ENCODE measurements at regions not wholly inside any gene's neighbourhood (a gene's known extent, or its start where the extent isn't known, plus 50 kb on each side); places are given as distances from the start of the nearest gene placed in this dataset.
A peak's percentile ranks its signal among the peaks of the same experiment; 100 is the strongest.

DNA sequence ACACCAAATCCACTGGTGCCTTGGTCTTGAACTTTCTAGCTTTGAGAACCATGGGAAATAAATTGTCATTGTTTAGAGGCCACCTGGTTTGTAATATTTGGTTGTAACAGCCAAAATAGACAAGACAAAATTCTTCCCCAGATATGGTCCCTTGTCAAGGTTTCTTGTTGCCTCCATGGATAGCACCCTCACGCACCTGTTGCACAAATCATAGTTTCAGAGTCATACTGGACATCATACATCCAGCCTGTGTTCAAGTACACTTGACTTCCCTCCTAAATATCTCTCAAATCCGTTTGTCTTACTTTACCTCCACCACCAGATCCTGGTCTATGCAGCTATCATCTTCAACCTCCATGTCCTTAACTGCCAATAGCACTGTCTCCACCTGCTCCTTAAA lies 256.7 kb upstream of the IGFBP3 start:
- DNase-seq, result no peak

DNA sequence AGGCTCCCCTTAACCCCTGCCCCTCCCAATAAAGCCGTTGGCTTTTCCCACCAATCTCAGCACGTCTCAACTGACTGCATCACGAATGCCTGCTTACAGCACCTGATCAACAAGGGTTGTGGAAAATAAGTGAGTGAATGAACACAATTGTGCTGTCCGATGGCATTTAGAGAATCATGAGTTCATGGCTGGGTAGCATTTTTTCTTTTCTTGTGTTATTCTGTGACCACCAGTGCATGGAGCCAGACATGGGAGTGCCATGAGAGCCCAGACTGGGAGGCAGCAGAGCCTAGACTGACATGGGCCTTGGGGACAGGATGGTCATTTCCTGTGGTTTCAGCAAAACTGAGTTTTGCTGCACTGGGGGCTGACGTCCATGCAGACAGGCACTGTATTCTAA lies 254.1 kb upstream of the IGFBP3 start:
- DNase-seq, result no peak

DNA sequence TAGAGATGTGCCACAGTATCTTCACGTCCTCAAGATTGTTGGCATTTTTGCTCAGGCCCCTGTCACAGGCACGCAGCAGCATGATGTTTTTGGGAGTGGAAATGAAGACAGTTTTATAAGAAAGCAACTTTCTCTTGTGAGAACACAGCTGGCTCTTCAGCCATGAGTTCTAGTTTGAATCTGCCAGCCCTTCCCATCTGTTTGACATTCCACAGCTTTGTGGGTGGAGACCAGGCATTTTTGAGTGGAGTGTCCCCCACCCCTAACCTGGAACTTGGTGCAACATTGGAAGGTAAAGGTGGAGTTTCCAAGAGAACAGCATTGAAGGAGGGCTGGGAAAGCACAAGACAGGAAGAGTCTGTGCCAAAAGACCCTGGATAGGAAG lies 253.1 kb upstream of the IGFBP3 start:
- DNase-seq, result no peak

DNA sequence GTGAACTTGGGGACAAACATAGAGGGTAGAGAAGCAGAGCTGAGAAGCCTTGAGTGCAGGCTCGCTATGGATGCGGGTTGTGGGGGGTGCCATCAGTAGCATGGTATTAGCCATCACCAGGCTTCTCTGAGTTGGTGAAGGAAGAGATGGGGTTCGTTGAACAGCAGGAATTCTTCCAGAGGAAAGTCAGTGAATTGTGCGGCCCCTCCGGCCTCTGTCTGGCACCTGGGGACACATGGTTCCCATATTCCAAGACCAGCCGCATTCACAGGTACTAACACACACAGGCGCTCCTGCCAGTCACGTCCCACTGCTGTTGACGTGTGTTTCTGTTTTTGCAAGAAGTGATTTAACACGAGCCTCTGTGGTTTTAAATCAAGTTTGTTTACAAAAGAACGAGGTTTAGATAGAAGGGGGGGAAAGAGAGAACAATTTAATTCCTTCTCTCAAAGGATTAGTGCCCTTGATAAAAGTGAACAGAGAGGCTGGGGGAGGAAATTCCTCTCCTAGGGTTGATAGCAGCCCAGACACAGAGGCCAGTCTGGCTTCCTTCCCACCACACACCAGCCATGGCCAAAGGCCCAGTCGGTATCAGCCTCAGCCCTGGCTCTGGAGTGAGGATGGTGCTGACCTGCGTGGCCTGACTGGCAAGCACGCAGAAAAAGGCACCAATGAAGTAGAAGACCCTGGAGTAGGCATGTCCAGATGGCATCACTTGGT lies 252.6 kb upstream of the IGFBP3 start:
- DNase-seq, result no peak

DNA sequence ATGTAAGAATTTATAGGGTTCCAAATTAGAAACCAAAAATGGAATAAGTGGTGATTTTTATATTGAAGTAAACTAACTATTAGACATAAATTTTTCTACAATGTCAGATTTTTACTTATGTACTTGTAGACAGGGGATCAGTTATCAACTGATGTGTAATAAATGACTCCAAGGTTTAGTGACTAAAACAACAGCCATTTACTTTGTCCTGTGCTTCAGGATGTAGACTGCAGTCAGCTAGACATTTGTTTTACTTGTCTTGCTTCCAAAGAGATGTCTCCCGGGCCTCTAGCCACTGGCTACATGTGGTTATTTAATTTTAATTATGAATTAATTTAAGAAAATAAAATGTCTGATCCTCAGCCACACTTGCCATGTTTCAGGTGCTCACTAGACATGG lies 249.7 kb upstream of the IGFBP3 start:
- DNase-seq, result no peak

DNA sequence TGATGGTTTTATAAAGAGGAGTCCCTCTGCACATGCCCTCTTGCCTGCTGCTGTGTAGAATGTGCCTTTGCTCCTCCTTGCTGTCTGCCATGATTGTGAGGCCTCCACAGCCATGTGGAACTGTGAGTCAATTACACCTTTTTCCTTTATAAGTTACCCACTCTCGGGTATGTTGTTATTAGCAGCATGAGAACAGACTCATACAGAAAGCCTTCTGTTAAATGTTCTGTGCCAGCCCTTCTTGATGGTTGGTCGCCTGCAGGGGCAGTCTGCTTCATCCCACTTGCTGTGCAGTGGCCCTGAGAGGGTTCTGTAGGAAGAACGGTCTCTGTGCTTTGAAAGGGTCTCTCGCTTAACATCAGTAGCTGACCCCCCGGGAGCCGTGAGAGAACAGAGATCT lies 248.9 kb upstream of the IGFBP3 start:
- DNase-seq, result no peak

DNA sequence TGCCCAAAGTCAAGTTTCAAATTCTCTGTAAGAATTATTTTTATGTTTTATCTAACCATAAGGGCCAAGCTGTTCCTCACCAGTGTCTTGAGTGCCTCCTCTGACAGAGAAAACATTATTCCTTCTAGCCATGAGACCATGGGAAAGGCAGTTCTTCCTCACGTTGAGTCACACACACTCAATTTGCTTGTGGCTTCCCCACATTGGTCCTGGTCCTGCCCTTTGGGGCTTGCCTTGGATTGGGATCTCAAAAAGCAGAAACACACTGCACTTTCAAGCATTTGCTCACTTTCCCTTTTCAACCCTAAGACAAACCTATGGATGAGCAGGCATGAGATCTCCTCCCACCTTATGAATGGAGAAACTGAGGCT lies 248.3 kb upstream of the IGFBP3 start:
- no peak for DNase-seq

DNA sequence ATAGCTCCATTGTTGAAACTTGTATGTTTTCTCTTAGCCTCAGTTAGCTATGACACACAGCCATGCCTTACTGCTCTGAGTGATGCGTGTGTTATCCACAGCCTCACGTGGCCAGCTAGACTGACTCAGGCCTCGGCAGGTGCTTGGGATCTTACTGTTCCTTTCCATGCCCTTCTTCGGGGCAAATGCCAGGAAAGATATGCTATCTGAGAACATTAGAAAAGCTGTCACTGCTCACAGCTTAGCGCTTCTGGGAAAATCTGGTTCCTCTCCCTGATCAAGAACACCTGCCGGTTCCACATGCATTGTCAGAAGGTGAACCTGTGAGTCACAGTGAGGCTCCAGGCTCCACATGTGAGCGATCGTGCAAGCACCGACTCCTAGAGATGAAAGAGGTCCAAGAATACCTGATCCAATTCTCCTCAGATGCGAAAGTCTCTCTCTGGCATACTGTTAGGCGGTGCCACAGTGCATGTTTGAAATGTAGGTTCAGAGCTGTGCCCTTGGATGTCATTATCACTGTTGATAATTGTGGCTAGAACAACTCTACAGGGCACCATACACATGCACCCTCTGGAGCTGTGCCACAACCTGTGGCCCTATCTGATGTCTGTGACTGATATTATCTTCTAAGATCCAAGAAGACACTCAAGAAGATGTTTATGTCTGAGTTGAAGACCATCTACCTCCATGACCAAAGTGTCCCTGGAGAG lies 247.8 kb upstream of the IGFBP3 start:
- DNase-seq, result no peak

DNA sequence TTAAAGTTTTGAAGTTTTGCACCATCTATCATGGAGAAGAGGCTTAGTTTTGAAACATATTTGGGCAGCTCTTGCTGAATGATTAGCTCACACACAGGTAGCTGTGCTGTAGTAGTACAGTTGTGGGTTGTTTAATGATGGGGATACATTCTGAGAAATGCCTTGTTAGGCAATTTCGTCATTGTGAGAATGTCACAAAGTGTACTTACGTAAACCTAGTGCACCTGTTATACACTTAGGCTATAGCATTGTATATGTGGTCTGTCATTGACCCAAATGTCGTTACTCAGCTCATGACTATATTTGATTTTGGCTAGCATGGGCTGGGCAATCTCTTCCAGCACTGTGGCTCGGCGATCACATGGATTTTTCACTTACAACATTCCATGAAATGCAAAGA lies 247.2 kb upstream of the IGFBP3 start:
- DNase-seq, result no peak

DNA sequence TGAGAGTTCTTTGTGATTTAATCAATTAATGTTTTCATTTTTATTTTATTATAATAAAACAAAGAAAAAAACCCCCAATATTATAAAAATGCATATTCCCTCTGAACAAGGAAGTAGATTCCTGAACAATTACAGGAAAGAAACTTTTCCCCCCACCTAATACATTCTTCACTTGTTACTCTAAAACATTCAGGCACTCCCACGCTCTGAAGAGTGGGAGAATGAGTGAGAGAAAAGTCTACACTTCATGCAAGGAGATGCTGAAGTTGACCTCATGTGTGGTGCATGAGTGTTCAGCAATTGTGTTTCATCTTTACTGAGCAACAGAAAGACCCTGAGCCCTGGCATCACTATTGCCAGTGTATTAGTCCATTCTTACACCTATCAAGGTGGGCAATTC lies 244.2 kb upstream of the IGFBP3 start:
- no peak for DNase-seq

DNA sequence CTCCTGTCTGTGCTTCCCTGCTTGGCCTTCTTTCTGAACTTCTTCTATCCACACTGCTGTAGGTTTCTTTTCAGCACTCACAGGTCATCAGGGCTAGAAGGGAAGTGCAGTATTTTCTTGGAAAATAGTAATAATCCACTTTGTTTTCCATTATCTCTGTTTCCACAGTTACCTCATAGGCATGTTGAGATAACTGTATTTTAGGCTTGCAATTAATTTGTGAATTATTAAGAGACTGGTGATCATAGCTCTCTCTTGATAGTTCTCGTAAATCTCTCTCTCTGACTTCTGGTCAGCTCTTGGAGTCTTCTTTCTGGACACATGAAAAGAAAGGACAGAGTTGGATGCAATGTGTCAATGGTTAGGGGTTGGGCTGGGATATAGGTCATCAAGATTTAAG lies 243.6 kb upstream of the IGFBP3 start:
- no peak for DNase-seq

DNA sequence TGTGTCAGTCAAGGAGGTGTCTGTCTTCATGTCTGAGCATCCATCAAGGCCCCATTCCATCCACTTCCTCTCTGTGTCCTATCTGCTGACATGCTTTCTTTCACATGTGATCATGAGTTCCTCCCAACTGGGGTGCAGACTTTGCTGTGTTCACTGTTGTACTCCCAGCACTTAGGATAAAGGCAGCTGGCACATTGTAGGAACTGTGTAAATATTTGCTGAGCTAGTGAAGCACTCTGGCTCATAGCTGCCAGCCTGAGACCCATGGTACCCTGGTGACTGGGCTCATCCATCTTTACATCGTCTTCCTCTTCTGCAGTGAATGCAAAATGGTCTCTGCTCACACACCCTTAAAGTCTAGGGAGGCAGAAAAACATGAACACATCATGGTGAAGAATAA lies 242.2 kb upstream of the IGFBP3 start:
- peak in 1 of 3 experiments; percentile 42 for DNase-seq

DNA sequence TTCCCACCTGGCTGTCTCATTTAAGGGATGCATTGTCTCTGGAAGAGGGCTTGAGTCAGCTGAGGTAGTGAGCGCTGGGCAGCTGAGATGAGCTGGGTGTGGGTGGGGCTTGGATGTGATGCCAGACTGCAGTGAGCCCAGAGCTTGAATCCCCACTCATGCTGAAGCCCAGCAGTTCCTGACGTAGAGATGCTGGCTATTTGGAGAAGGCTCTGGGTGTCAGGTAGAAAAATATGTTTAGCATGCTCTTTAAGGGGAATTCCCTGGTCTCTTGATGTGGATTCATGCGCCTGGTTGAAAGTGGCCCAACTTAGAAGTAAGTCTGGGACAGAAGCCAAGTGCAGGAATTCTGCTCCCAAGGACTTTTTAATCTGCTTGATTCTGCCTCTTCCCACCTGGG lies 241.5 kb upstream of the IGFBP3 start:
- no peak for DNase-seq

DNA sequence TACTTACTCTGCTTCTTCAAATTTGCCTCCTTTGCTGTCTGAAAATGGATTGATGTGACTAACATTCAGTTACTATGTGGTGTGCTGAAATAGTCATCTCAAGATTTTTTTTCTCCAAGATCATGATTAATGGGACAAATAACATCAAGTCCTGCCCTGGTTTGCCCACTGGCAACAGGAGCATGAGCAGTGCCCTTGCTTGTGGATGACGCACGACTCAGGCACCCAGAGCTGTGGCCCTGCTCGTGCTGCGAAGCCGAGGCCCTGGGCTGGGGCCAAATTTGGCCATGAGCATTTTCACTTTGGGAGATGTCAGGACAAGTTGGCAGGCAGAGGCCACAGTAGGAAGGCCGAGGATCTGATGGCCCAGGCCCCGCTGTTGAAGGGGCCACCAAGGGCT lies 239.8 kb upstream of the IGFBP3 start:
- DNase-seq, result no peak

DNA sequence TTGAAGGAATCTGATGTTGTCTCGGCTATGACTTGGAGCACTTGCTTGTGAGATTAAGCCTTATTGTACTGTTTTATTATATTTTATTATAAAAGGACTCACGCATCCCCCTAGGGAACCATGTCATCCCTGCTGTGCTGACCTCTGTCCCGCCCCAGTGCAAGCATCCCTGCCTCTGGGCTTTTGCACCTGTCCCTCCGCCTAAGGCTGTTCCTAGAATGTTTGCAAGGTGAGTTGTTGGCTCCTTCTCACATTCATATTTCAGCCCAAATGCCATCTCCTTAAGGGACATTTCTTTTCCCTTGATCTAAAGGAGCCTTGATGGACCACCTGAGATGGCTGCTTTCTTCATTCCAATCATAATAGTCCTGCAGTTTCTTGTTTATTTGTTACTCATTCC lies 236.9 kb upstream of the IGFBP3 start:
- DNase-seq, result no peak

DNA sequence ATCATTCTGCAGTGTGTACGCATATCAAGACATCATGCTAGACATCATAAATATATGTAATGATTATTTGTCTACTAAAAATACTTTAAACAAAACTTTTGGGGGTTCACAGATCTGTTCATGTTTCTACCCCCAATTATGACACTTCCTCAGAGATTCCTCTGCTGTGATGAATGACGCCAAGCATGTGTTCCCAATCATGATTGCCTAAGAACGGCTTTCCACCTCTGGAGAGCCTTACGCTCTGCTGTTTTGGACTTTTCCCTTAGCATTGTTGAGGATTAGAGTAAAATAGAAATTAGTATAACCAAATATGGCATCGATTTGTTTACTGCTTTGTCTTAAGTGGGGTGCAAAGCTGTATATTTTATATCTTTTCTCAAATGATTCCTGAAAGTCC lies 236.3 kb upstream of the IGFBP3 start:
- no peak for DNase-seq

DNA sequence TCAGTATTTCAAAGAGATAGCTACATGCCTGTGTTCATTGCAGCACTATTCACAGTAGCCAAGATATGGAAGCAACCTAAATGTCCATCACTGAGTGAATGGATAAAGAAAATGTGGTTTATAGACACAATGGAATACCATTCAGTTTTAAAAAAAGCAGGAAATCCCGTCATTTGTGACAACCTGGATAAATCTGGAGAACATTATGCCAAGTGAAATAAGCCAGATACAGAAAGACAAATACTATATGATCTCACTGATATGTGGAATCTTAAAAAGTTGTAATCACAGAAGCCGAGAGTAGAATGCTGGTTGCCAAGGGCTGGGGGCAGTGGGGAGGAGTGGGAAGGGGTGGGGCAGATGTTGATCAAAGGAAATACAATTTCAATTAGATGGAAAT lies 235.8 kb upstream of the IGFBP3 start:
- DNase-seq, result no peak

DNA sequence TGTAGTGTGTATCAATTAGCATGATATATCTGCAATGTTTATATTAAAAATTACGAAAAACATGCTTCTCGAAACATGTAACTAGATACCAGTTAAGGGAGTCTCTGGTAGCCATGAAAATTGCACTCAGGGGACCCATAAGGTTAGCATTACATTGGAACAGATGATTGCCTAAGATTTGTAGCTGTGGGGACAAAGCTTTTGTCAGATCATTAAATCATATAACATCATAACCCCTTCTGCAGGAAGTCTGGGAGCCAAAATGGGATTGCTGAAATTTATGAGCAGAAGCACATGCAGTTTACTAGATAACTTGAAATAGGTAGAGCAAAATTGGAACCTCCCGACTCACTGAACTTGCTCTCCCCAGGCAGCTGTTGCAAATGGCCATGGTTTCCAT lies 235.0 kb upstream of the IGFBP3 start:
- DNase-seq, result no peak

DNA sequence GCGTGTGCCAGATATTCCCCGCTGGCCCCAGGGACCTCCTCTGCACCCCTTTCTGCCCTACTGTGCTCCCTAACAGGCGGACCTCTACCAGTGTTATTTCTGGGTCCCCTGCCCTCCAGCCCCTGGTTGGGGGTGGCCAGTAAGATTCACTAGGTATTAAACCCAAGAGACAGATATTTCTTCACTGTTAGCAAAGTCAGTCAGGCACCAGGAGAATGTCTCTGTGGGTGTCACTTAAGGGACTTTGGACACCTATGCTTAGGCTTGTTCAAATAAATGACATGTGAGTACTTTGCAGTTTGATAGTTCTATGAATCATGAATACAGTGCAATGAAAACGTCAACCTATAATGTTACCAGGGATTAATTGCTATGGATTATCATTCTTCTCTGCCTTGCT lies 234.3 kb upstream of the IGFBP3 start:
- DNase-seq, result no peak

DNA sequence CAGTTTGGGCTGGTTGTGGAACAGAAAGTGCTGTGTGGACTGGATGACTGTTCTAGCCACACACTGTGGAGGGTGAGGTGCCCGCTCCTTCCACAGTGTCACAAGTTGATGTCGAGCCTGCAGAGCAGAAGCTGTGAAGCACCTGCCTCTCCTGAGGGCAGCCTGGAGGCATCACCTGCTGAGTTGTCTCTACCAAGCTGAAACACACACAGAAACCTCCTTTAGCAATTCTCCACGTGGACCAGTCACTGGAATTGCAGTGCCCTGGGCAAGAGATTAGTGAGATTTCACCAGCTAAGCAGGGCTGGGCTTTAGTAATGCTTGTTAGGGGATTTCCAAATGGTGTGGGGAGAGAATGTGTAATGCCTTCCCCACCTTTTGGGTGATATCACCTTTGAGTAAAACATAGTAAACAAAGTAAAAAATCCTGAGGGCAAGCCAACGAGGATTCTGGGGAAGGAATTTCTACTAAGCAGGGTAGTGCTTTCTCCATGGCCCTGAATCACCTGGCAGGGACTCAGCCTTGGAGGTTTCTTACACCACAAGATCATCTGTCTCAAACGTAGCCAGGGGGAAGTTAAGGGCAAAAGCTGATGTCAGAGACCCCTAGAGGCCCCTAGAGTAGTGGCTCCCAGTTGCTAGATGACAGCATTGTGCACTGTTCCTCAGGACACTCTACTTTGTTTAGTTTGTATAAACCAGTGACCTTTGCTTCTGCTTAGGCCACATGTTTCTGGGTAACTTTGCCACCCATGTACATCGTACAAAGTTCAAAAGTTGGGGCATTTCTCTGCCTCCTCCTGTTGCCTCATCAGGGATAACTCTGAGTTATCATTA lies 233.1 kb upstream of the IGFBP3 start:
- DNase-seq, result peak in 1 of 3 experiments; percentile 11

DNA sequence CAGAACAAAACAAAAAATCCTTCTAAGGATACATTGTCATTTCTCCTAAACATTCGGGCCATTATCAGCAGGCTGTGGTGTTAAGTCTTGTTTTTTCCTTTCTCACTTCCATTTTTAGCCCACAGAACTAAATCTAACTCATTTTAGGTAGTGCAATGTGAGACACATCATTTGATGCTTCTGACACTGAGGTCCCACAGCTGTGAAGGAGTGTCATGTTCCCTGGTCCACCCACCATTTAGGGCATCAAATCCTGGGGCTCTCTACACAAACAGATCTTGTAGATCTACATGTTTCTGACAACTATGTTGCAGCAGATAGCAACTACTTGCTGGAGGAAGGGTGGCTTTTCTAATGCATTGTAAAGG lies 232.5 kb upstream of the IGFBP3 start:
- DNase-seq, result no peak

DNA sequence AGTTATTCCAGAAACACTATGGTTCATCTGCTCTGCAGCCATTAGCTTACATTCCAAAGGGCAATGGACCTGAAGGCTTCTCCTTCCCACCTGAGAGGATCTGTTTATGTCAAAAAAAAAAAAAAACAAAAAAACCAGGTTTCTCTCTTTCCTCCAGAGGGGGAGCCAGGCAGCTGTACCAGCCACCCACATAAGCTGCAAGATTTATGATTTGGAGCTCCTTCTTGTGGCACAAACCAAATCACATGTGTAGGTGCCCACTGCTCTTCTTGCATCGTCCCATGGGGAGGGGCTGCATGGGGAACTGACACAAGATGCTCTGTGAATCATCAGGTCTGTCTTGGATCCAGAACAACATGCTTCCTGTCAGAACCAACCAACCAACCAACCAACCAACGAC lies 231.6 kb upstream of the IGFBP3 start:
- DNase-seq, result no peak

DNA sequence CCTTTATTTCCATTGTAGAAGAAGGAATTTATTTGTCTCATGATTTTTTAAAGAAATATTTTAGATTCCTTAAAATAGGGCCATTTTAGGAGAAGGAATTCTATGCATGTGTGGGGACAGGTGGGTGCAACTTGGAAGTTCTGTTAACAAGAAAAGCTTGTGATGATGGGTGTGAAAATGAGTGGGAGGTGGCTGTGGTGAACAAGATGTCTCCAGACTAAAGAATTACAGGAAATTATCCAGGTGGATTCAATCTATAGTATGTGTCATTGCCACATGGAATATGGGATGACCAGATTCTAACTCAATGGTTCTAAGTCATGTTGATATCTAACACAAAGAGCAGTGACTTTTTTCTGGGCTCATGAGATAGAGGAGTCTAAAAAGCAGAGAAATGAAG lies 229.6 kb upstream of the IGFBP3 start:
- no peak for DNase-seq

DNA sequence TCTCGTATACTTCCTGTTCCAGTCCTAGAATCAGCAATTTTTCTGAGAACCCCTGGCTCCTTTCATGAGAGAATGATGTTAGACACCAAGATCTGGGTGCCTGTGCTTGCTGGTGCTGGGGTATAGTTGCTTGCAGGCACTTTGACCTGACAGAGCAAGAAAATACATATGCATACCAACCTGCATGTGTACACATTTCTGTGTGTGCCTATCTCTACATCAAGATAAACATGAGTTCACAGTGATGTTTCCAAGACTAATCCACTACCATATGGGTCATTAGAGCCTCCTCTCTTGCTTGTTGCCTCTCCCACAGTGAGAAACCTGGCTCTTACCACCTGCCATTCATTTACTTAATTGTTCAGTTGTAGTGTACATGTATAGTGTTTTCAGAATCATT lies 229.1 kb upstream of the IGFBP3 start:
- DNase-seq, result no peak
